ENCODE measurements at regions not wholly inside any gene's neighbourhood (a gene's known extent, or its start where the extent isn't known, plus 50 kb on each side); places are given as distances from the start of the nearest gene placed in this dataset.

DNA sequence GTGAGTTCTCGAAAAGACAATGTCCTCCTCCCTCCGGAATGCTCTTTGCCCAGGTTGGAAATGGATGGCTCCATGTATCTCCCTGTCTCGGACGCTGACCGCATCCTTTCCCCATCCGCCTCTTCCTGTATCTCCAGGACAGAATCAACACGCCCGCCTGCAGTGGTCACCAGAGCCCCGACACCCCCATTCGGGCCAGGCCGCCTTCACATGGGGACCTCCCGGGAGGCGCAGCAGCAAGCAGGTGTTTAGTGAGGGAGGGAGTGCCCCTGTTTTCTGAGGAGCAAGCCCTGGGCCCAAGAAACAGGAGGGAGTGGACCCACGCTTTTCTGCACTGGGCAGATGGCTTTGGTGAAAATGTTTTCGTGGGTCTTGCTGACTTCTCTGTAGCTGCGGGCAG lies 83.5 kb upstream of the TTC34 start:
- ATAC-seq: no peak
- TF ChIP-seq POU6F1 (CRISPR knock-in tag; IDR thresholded peaks at IDR 0.05; ENCODE audit: borderline replicate concordance, low read depth): no peak
- TF ChIP-seq ISL1 (CRISPR knock-in tag; IDR thresholded peaks at IDR 0.05): no peak
- no peak for TF ChIP-seq RARB (CRISPR knock-in tag; IDR thresholded peaks at IDR 0.05)
- no peak for TF ChIP-seq ARNTL (CRISPR knock-in tag; IDR thresholded peaks at IDR 0.05; ENCODE audit: borderline replicate concordance, low read depth)

DNA sequence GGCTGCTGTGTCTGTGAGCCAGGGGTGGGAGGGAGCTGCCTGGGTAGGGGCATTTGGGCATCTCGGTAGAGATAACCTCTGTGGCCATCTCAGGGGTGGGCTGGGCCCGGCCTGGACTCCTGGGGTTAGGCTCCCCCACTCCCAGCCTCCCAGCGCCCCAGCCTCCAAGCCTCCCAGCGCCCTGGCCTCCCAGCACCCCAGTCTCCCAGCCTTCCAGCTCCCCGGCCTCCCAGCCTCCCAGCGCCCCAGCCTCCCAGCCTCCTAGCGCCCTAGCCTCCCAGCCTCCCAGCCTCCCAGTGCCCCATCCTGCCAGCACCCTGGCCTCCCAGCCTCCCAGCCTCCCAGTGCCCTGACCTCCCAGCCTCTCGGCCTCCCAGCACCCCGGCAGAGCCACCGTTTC lies 85.1 kb upstream of the TTC34 start:
- no peak for ATAC-seq

More for the DNA sequence above, 85.1 kb upstream of the TTC34 start:
- TF ChIP-seq CSDC2 (CRISPR knock-in tag; IDR thresholded peaks at IDR 0.05): no peak
- TF ChIP-seq BACH2 (CRISPR knock-in tag; IDR thresholded peaks at IDR 0.05; ENCODE audit: borderline replicate concordance): no peak
- TF ChIP-seq, protein P1, sequence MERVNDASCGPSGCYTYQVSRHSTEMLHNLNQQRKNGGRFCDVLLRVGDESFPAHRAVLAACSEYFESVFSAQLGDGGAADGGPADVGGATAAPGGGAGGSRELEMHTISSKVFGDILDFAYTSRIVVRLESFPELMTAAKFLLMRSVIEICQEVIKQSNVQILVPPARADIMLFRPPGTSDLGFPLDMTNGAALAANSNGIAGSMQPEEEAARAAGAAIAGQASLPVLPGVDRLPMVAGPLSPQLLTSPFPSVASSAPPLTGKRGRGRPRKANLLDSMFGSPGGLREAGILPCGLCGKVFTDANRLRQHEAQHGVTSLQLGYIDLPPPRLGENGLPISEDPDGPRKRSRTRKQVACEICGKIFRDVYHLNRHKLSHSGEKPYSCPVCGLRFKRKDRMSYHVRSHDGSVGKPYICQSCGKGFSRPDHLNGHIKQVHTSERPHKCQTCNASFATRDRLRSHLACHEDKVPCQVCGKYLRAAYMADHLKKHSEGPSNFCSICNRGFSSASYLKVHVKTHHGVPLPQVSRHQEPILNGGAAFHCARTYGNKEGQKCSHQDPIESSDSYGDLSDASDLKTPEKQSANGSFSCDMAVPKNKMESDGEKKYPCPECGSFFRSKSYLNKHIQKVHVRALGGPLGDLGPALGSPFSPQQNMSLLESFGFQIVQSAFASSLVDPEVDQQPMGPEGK (CRISPR knock-in tag; IDR thresholded peaks at IDR 0.05; ENCODE audit: borderline replicate concordance): no peak
- no peak for TF ChIP-seq ZNF565 (CRISPR knock-in tag; conservative IDR thresholded peaks at IDR 0.05; ENCODE audit: low read depth)
- no peak for TF ChIP-seq ESRRG (CRISPR knock-in tag; IDR thresholded peaks at IDR 0.05)
- no peak for TF ChIP-seq POU6F1 (CRISPR knock-in tag; IDR thresholded peaks at IDR 0.05; ENCODE audit: borderline replicate concordance, low read depth)
- TF ChIP-seq PPARA (CRISPR knock-in tag; IDR thresholded peaks at IDR 0.05; ENCODE audit: borderline replicate concordance): no peak
- no peak for TF ChIP-seq ZFP3 (CRISPR knock-in tag; IDR thresholded peaks at IDR 0.05)
- TF ChIP-seq CREB5 (CRISPR knock-in tag; IDR thresholded peaks at IDR 0.05; ENCODE audit: low read depth): no peak
- TF ChIP-seq ZFP30 (CRISPR knock-in tag; IDR thresholded peaks at IDR 0.05): no peak
- no peak for TF ChIP-seq TOX (CRISPR knock-in tag; IDR thresholded peaks at IDR 0.05; ENCODE audit: borderline replicate concordance)
- TF ChIP-seq ZC3H10 (CRISPR knock-in tag; IDR thresholded peaks at IDR 0.05): no peak
- TF ChIP-seq ARNTL (CRISPR knock-in tag; IDR thresholded peaks at IDR 0.05; ENCODE audit: borderline replicate concordance, low read depth): no peak
- TF ChIP-seq TSHZ2 (CRISPR knock-in tag; IDR thresholded peaks at IDR 0.05): no peak
- no peak for TF ChIP-seq RARB (CRISPR knock-in tag; IDR thresholded peaks at IDR 0.05)
- TF ChIP-seq GLIS3 (CRISPR knock-in tag; IDR thresholded peaks at IDR 0.05): no peak
- no peak for TF ChIP-seq OSR1 (CRISPR knock-in tag; IDR thresholded peaks at IDR 0.05)
- TF ChIP-seq ZNF8 (CRISPR knock-in tag; IDR thresholded peaks at IDR 0.05): no peak
- no peak for TF ChIP-seq ZNF70 (CRISPR knock-in tag; IDR thresholded peaks at IDR 0.05)

All from SK-N-SH treated with all-trans-retinoic acid at 6 μM for 48 hours (cell line).